Stomach smooth muscle (tissue), 2 donors: ENCODE measurements at regions not wholly inside any gene's neighbourhood (a gene's known extent, or its start where the extent isn't known, plus 50 kb on each side); places are given as distances from the start of the nearest gene placed in this dataset.

Source experiments
- H3K27ac ChIP-seq: one replicate; pipeline ENCODE4 v1.7.0; 2013; ENCODE audit warnings: mild to moderate bottlenecking, low read length, inconsistent platforms
- H3K27me3 ChIP-seq, 2 donors: one replicate each; pipeline ENCODE4 v1.7.0; 2013; ENCODE audit warnings: low read length in 2 of 2; ENCODE audit not compliant: insufficient read depth in 2 of 2, control insufficient read depth in 1 of 2
- H3K36me3 ChIP-seq, 2 donors: one replicate each; pipeline ENCODE4 v1.7.0; 2013; ENCODE audit warnings: low read length in 2 of 2; ENCODE audit not compliant: control insufficient read depth in 2 of 2, insufficient read depth in 2 of 2
- H3K4me1 ChIP-seq: one replicate; pipeline ENCODE4 v1.7.0; 2013; ENCODE audit warnings: low read length; ENCODE audit not compliant: control insufficient read depth, insufficient read depth
- H3K4me3 ChIP-seq, 2 donors: one replicate each; pipeline ENCODE4 v1.7.0; 2013; ENCODE audit warnings: low read length in 2 of 2
- H3K9ac ChIP-seq, 2 donors: one replicate each; pipeline ENCODE4 v1.7.0; 2013; ENCODE audit warnings: low read length in 2 of 2, mild to moderate bottlenecking in 1 of 2
- H3K9me3 ChIP-seq, 2 donors: one replicate each; pipeline ENCODE4 v1.7.0; 2013; ENCODE audit warnings: low read length in 2 of 2; ENCODE audit not compliant: control insufficient read depth in 2 of 2
- donor health status: healthy.
- donor health status: Pancreatic carcinoma.

DNA sequence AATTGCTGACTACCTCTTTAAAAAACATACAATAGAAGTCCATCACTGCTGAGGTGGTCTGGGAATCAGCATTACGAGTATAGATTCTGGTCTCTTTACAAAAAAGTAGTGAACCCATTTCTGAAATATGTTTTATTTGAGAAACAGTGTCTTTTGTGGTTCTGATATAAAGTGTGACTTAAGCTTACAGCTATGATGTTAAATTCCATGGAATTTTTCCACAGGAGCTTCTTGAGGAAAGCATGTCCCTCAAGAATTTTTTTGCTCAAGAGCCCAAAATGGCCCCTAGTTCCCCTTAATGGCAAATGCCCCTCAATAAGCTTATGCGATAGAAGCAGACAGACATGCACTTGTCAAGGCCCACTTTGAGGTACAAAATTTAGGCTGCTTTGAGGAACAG, 265.7 kb downstream of the FAM170A start:
- Histone ChIP-seq H3K9ac (no peak overlapping the region), H3K4me1 (no peaks in the 10 kb centered on the region), H3K4me3 (no peak overlapping the region), H3K36me3 (no peaks in the 10 kb centered on the region), H3K27ac (no peak overlapping the region), H3K27me3 (no peaks in the 10 kb centered on the region), H3K9me3 (no peaks in the 10 kb centered on the region)

DNA sequence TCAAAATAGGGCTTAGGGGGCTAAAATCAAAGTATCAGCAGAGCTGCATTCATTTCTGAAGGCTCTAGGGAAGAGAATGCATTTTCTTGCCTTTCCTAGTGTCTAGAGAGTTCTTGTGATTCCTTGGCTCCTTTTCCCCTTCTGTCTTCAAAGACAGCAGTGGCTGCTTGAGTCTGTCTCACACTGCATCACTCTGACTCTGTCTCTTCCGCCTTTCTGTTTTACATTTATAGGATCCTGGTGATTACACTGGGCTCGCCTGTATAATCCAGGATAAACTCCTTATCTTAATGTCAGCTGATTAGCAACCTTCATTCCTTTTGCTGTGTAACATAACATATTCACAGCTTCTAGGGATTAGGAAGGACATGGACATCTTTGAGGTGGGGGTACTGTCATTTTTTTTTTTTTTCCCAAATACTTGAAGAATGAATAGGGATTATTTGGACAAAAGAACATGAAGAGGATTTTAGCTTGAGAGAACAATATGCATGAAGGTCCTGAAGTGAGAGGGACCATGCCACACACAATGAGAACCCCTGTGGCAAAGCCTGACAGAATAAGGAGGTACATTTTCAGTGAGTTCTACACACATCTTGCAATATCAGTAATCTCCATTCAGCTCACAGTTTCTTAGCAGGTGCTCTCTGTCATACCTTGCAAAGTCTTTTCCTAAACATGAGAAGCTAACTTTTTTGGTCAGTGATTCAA, 267.6 kb downstream of the FAM170A start:
- H3K36me3 ChIP-seq = no peaks in the 10 kb centered on the region
- no peak overlapping the region for H3K4me3 ChIP-seq
- H3K9me3 ChIP-seq = no peaks in the 10 kb centered on the region
- H3K9ac ChIP-seq = no peak overlapping the region
- no peaks in the 10 kb centered on the region for H3K4me1 ChIP-seq
- H3K27me3 ChIP-seq = no peaks in the 10 kb centered on the region
- H3K27ac ChIP-seq = no peak overlapping the region

DNA sequence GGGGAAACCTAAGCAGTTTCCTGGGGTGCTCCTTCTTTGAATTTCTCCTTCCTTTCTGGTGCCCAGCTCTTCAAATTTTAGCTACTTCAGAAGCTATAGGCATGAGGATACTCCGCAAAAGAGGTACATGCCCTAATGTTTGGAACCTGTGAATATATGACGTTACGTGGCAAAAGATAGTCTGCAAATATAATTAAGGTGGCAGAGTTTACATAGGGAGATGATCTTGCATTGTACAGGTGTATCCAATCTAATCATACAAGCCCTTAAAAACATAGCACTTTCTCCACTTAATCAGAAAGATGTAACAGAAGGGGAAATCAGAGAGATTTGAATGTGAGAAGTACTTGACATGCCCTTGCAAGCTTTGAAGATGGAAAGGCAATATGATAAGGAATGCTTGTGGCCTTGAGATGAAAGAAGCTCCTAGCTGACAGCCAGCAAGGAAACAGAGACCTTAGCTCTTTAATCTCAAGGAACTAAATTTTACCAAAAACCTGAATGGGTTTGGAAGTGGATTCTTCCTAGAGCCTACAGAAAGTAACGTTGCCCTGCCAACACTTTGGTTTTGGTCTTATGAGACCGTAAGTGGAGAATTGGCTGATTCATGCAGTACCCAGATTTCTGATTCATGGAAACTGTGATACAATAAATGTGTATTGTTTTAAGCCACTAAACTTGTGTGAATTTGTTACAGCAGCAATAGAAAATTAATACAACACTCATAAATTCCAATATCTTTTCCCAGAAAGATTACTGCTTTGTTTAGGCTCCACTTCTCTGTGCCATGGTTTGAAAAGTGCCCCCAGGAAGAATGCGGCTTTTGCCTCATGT, 268.4 kb downstream of the FAM170A start:
- Histone ChIP-seq H3K4me3 (no peak overlapping the region), H3K4me1 (no peaks in the 10 kb centered on the region), H3K27ac (no peak overlapping the region), H3K9ac (no peak overlapping the region), H3K9me3 (no peaks in the 10 kb centered on the region), H3K36me3 (no peaks in the 10 kb centered on the region), H3K27me3 (no peaks in the 10 kb centered on the region)

DNA sequence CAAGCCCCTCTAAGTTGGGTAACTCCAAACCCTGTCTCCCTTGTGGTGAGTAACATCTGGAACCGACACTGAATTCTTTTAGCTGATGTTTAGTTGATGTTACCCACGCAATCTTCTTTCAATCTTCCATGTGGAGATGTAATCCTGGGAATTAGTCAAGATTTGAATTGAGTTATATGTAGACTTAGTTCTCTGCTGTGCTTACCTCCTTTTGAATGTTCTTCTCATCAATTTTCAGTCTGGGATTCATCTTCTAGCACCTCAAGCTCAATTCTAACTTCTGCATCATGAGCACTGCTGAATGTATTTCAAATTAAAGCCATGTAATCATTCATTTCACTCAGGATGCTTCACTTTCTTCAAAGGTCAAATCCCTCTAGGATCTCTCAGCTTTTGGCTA, 270.6 kb downstream of the FAM170A start:
- H3K9me3 ChIP-seq = no peaks in the 10 kb centered on the region
- no peak overlapping the region for H3K27ac ChIP-seq
- no peaks in the 10 kb centered on the region for H3K36me3 ChIP-seq
- no peak overlapping the region for H3K9ac ChIP-seq
- H3K27me3 ChIP-seq = no peaks in the 10 kb centered on the region
- H3K4me3 ChIP-seq = no peak overlapping the region
- no peaks in the 10 kb centered on the region for H3K4me1 ChIP-seq

DNA sequence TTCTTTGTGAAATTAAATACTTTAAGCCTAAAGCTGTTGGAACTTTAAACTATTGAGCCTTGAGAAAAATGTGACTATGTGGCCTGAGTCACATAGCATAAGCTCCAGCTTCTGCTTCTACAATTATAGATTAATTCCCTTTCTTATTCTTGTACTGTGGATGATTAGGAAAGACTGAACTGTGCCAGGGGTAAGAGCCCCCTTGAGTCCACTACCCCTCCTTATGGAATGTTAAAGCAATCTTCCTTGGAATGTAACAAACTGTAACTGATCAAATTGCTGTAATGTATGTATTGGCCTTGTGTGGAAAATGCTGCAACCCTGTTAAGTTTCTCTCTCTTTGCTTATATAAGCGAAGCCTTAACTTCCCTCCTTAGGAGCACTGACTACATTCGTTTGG, 273.2 kb downstream of the FAM170A start:
- H3K4me1 ChIP-seq = no peaks in the 10 kb centered on the region
- no peaks in the 10 kb centered on the region for H3K27me3 ChIP-seq
- no peak overlapping the region for H3K4me3 ChIP-seq
- H3K9me3 ChIP-seq = no peaks in the 10 kb centered on the region
- H3K9ac ChIP-seq = no peak overlapping the region
- no peak overlapping the region for H3K27ac ChIP-seq
- H3K36me3 ChIP-seq = no peaks in the 10 kb centered on the region

DNA sequence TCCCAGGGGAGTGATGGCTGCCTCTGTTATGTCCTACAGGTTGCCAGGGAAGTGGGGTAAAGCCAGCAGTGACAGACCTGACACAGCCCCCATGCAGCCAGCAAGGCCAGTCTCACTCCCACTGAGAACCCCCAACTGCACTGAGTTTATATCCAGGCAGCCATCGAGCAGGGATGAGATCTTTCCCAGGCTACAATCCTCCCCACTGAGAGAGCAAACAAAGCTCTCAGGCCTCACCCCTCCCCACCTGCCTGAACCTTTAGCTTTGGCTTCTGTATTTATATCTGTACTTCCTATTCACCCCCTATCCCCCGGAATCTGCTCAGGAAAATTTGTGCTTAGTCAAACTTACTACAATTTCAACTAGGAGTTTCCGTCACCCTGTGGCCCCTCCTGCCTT, 284.1 kb downstream of the FAM170A start:
- no peaks in the 10 kb centered on the region for H3K9me3 ChIP-seq
- H3K27me3 ChIP-seq = no peaks in the 10 kb centered on the region
- H3K4me1 ChIP-seq = no peaks in the 10 kb centered on the region

DNA sequence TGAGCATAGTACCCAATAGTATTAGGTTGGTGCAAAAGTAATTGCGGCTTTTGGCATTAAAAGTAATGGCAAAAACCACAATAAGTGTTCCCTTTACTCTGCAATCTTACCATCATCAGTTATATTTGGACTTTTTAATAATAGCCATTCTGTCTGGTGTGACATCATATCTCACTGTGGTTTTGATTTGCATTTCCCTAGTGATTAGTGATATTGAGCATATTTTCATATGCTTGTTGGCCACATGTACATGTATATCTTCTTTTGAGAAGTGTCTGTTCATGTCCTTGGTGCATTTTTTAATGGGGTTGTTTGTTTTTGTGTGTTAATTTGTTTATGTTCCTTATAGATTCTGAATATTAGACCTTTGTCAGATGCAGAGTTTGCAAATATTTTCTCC, 289.9 kb downstream of the FAM170A start:
- Histone ChIP-seq H3K36me3 (no peaks in the 10 kb centered on the region), H3K27me3 (no peaks in the 10 kb centered on the region), H3K4me1 (no peaks in the 10 kb centered on the region), H3K9me3 (no peaks in the 10 kb centered on the region), H3K4me3 (no peak overlapping the region), H3K27ac (no peak overlapping the region), H3K9ac (no peak overlapping the region)

More for the DNA sequence above, 284.1 kb downstream of the FAM170A start:
- Histone ChIP-seq H3K27ac (no peak overlapping the region), H3K4me3 (no peak overlapping the region), H3K9ac (no peak overlapping the region), H3K36me3 (no peaks in the 10 kb centered on the region)

DNA sequence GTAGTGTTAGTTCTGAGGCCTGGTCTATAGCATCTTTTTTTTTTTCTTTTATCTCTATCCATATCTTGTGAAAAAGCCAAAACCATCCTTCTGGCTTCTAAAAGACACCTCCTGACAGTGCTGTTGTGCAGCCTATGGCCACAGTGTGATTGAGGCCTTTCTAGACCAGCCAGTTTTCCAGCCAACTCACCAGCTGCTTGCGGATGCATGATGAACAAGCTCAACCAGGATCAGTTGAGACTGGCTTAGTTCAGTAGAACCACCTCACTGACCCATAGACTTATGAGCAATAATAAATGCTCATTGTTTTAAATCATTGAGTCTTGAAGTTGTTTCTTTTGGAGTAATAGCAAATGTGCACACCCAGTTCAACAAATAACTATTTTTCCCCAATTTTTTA, 296.9 kb downstream of the FAM170A start:
- no peak overlapping the region for H3K4me3 ChIP-seq
- H3K4me1 ChIP-seq = no peaks in the 10 kb centered on the region
- no peaks in the 10 kb centered on the region for H3K9me3 ChIP-seq
- H3K27me3 ChIP-seq = no peaks in the 10 kb centered on the region
- H3K27ac ChIP-seq = no peak overlapping the region
- no peak overlapping the region for H3K9ac ChIP-seq
- no peaks in the 10 kb centered on the region for H3K36me3 ChIP-seq

DNA sequence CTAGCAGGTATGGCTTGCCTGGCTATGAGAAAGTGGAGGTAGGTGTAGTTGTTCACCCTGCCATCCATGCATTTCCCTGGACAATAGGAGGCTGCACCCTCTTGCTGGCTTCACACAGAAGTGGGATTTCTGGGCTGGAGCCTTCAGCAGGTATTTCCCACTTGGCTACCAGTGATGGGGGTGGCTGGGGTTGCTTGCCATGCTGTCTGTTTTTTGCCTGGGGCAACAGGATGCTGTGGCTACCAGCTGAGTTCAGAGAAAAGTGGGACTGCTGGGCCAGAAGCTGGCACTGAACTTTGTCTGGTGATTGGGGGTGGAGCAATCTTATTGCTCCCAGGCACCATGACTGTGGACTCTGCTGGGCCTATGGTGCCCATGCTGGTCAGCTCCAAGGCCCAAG, 299.6 kb downstream of the FAM170A start:
- H3K27ac ChIP-seq = no peak overlapping the region
- H3K9ac ChIP-seq = no peak overlapping the region
- H3K9me3 ChIP-seq = no peaks in the 10 kb centered on the region
- H3K27me3 ChIP-seq = no peaks in the 10 kb centered on the region
- no peaks in the 10 kb centered on the region for H3K36me3 ChIP-seq
- H3K4me1 ChIP-seq = no peaks in the 10 kb centered on the region
- H3K4me3 ChIP-seq = no peak overlapping the region

DNA sequence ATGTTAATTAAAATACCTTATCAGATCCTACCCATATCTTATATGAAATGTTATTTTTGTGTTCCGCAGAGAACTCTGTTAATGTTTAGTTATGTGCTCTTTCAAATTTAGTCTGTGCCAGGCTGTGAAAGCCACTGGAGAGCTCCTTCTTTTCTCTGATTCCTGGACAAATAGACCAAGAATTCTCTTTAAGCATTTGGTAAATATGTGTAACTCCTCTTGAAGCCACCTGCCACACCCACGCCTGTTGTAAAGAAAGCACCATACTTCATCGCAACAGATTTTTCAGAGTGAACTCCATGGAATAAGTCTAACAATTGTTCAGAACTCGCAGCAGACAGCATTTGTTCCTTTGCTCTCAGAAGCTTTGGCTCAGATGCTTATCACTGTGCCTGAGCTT, 301.1 kb downstream of the FAM170A start:
- no peaks in the 10 kb centered on the region for H3K4me1 ChIP-seq
- H3K27ac ChIP-seq = no peak overlapping the region
- no peaks in the 10 kb centered on the region for H3K9me3 ChIP-seq
- no peak overlapping the region for H3K9ac ChIP-seq
- H3K36me3 ChIP-seq = no peaks in the 10 kb centered on the region
- H3K27me3 ChIP-seq = no peaks in the 10 kb centered on the region
- no peak overlapping the region for H3K4me3 ChIP-seq

DNA sequence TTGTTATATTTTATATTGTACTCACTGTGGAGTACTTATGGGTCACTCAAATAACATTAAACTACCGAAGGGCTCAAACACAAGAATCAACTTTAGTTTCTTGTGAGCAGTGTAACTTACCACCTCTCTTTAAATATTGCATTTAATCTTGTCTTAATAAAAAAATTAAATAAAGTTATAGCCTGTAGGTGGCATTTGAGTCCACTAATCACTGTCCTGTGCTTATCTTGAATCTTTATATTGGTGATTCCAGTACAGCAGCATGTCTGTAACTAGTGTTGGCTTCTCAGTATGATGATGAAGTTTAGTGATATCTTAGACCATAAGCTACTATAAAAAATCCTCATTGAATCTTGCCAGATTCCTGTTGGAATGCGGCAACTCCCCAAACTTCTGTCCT, 313.8 kb downstream of the FAM170A start:
- H3K4me1 ChIP-seq = no peaks in the 10 kb centered on the region
- no peaks in the 10 kb centered on the region for H3K27me3 ChIP-seq
- H3K9ac ChIP-seq = no peak overlapping the region
- H3K9me3 ChIP-seq = no peaks in the 10 kb centered on the region
- no peak overlapping the region for H3K27ac ChIP-seq
- H3K4me3 ChIP-seq = no peak overlapping the region
- H3K36me3 ChIP-seq = no peaks in the 10 kb centered on the region
